ENCODE measurements at regions not wholly inside any gene's neighbourhood (a gene's known extent, or its start where the extent isn't known, plus 50 kb on each side); places are given as distances from the start of the nearest gene placed in this dataset.

GRCh38 chr11:23594755-23595154 lies 734.5 kb upstream of the CCDC179 start:
- Histone ChIP-seq H3K9me3 (no peaks in the 10 kb centered on the region), H3K36me3 (ENCODE audit: low read depth) (no peaks in the 10 kb centered on the region), H3K4me3 (no peak overlapping the region), H3K4me1 (ENCODE audit: low read depth) (no peaks in the 10 kb centered on the region)
- ATAC-seq (no peak), DNase-seq (no peak)
- TF ChIP-seq CTCF (IDR thresholded peaks at IDR 0.05) = no peak
- intact Hi-C loops (cut with DNase I, micrococcal nuclease) = no loop called here

GRCh38 chr11:23604966-23605365 lies 744.7 kb upstream of the CCDC179 start:
- TF ChIP-seq CTCF (IDR thresholded peaks at IDR 0.05) = no peak

GRCh38 chr11:23606191-23606590 lies 745.9 kb upstream of the CCDC179 start:
- Histone ChIP-seq H3K9me3 (no peaks in the 10 kb centered on the region), H3K36me3 (ENCODE audit: low read depth) (no peaks in the 10 kb centered on the region), H3K4me3 (no peak overlapping the region), H3K4me1 (ENCODE audit: low read depth) (no peaks in the 10 kb centered on the region)
- DNase-seq (no peak), ATAC-seq (no peak)
- intact Hi-C loops (cut with DNase I, micrococcal nuclease) = no loop called here
- TF ChIP-seq CTCF (IDR thresholded peaks at IDR 0.05) = no peak

More at GRCh38 chr11:23604966-23605365, 744.7 kb upstream of the CCDC179 start:
- H3K9me3 ChIP-seq = no peaks in the 10 kb centered on the region
- DNase-seq = no peak
- intact Hi-C loops (cut with DNase I, micrococcal nuclease) = no loop called here
- H3K4me1 ChIP-seq (ENCODE audit: low read depth) = no peaks in the 10 kb centered on the region
- H3K4me3 ChIP-seq = no peak overlapping the region
- H3K36me3 ChIP-seq (ENCODE audit: low read depth) = no peaks in the 10 kb centered on the region
- no peak for ATAC-seq

- TF ChIP-seq CTCF (IDR thresholded peaks at IDR 0.05) = no peak
- intact Hi-C loops (cut with DNase I, micrococcal nuclease) = no loop called here
- ATAC-seq = no peak
Observed at GRCh38 chr11:23611726-23612125, 751.5 kb upstream of the CCDC179 start.

GRCh38 chr11:23620617-23621016 lies 760.3 kb upstream of the CCDC179 start:
- no peaks in the 10 kb centered on the region for H3K36me3 ChIP-seq (ENCODE audit: low read depth)
- no peak for TF ChIP-seq CTCF (IDR thresholded peaks at IDR 0.05)
- intact Hi-C loops (cut with DNase I, micrococcal nuclease) = no loop called here

More at GRCh38 chr11:23611726-23612125, 751.5 kb upstream of the CCDC179 start:
- Histone ChIP-seq H3K4me3 (no peak overlapping the region), H3K36me3 (ENCODE audit: low read depth) (no peaks in the 10 kb centered on the region), H3K4me1 (ENCODE audit: low read depth) (no peaks in the 10 kb centered on the region), H3K9me3 (no peaks in the 10 kb centered on the region)
- DNase-seq = no peak

GRCh38 chr11:23632293-23632692 lies 772.0 kb upstream of the CCDC179 start:
- Histone ChIP-seq H3K4me1 (ENCODE audit: low read depth) (no peaks in the 10 kb centered on the region), H3K36me3 (ENCODE audit: low read depth) (no peaks in the 10 kb centered on the region), H3K4me3 (no peak overlapping the region), H3K9me3 (no peaks in the 10 kb centered on the region)
- TF ChIP-seq CTCF (IDR thresholded peaks at IDR 0.05) = no peak
- no peak for ATAC-seq
- no peak for DNase-seq
- intact Hi-C loops (cut with DNase I, micrococcal nuclease) = no loop called here

More at GRCh38 chr11:23620617-23621016, 760.3 kb upstream of the CCDC179 start:
- Histone ChIP-seq H3K4me3 (no peak overlapping the region), H3K4me1 (ENCODE audit: low read depth) (no peaks in the 10 kb centered on the region), H3K9me3 (no peaks in the 10 kb centered on the region)
- no peak for ATAC-seq
- no peak for DNase-seq
